BJ (cell line): ENCODE measurements at regions not wholly inside any gene's neighbourhood (a gene's known extent, or its start where the extent isn't known, plus 50 kb on each side); places are given as distances from the start of the nearest gene placed in this dataset.

Experiments
- CTCF ChIA-PET: fragments of 350-600 bp; formaldehyde crosslinking; extraction: SDS; loops from one replicate; lab custom pipeline; 2021; ENCODE audit warnings: antibody characterized with exemption, inconsistent platforms; lab: Yijun Ruan, JAX
- POLR2A ChIA-PET: fragments of 300-600 bp; sonication (Branson Sonifier 250); formaldehyde crosslinking; extraction: SDS; loops from one replicate; lab custom pipeline; 2021; ENCODE audit warnings: antibody characterized with exemption; lab: Charles Lee
- DNase-seq: peaks from one replicate; pipeline ENCODE4 v3.0.0-alpha.2; 2011; ENCODE audit warnings: low read depth
- H3K27me3 ChIP-seq: 2 replicates; pipeline ENCODE4 v1.6.0; 2011; ENCODE audit warnings: low read length; ENCODE audit not compliant: control insufficient read depth, insufficient read depth
- H3K36me3 ChIP-seq: 2 replicates; pipeline ENCODE4 v1.5.1; 2011; ENCODE audit warnings: low read length; ENCODE audit not compliant: control insufficient read depth, insufficient read depth
- H3K4me3 ChIP-seq: 2 replicates; pipeline ENCODE4 v1.5.1; 2011; ENCODE audit warnings: low read depth, mild to moderate bottlenecking, control low read depth, low read length
- TF ChIP-seq, protein P1 (sequence below): IDR thresholded peaks from 2 replicates; pipeline ENCODE4 v1.5.1; 2011; ENCODE audit warnings: low read depth, mild to moderate bottlenecking, control low read depth, inconsistent platforms, low read length, moderate library complexity; ENCODE audit not compliant: insufficient read depth

DNA sequence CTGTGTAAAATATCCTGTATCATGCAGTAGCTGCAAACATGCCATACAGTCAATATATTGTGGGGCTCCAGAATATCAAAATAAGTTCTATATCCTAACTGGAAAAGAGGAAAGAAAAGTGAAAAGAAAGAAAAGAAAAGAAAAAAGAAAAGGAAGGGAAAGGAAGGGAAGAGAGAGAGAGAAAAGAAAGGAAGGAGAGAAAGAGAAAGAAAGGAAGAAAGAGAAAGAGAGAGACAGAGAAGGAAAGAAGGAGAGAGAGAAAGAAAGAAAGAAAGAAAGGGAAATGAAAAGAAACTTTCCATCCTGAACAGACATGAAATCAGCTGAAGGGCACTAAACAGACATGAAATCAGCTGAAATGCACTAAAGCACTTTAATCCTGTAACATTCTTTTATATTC, 288.4 kb upstream of the NCKAP5 start:
- Histone ChIP-seq H3K27me3 (peaks cover 3% of the 10 kb centered on the region; the same call in 1 of the 2 replicates), H3K36me3 (no peaks in the 10 kb centered on the region), H3K4me3 (no peak overlapping the region)
- TF ChIP-seq, protein P1, sequence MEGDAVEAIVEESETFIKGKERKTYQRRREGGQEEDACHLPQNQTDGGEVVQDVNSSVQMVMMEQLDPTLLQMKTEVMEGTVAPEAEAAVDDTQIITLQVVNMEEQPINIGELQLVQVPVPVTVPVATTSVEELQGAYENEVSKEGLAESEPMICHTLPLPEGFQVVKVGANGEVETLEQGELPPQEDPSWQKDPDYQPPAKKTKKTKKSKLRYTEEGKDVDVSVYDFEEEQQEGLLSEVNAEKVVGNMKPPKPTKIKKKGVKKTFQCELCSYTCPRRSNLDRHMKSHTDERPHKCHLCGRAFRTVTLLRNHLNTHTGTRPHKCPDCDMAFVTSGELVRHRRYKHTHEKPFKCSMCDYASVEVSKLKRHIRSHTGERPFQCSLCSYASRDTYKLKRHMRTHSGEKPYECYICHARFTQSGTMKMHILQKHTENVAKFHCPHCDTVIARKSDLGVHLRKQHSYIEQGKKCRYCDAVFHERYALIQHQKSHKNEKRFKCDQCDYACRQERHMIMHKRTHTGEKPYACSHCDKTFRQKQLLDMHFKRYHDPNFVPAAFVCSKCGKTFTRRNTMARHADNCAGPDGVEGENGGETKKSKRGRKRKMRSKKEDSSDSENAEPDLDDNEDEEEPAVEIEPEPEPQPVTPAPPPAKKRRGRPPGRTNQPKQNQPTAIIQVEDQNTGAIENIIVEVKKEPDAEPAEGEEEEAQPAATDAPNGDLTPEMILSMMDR = no peak
- ChIA-PET POLR2A (no interaction called here), CTCF (interaction anchor here (3.6 kb wide), 1 partner anchor 11 kb away, joined by 16 read pairs; no protein-coding TSS in a partner anchor)
- no peak for DNase-seq

DNA sequence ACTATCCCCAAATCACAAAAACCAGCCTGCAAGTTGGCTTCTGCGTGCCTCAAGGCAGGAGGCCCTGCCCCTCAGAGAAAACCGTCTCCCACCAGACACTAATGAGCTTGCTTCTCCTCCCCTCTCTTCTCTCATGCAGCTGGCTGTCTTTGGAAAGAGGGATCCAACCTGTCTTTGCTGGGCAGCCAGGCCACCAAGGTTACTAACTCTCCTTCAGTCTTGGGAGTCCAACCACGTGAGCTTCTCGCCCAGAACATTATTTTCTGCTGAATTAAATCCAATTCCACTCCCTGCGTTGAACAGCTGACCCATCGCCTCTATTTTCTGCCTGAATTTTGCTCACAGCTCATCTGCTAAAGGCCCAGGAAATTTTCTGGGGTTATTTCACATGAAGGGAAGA, 291.3 kb upstream of the NCKAP5 start:
- POLR2A ChIA-PET = interaction anchor here (0.6 kb wide), 1 partner anchor 973 kb away, joined by 3 read pairs; no protein-coding TSS in a partner anchor
- H3K4me3 ChIP-seq = no peak overlapping the region
- H3K27me3 ChIP-seq = peaks cover 4% of the 10 kb centered on the region
- no peaks in the 10 kb centered on the region for H3K36me3 ChIP-seq
- no peak for DNase-seq
- TF ChIP-seq, protein P1 = no peak
- CTCF ChIA-PET = interaction anchor here (1.6 to 3.6 kb wide), 2 partner anchors 14 to 27 kb away, joined by 5 to 16 read pairs; no protein-coding TSS in a partner anchor

DNA sequence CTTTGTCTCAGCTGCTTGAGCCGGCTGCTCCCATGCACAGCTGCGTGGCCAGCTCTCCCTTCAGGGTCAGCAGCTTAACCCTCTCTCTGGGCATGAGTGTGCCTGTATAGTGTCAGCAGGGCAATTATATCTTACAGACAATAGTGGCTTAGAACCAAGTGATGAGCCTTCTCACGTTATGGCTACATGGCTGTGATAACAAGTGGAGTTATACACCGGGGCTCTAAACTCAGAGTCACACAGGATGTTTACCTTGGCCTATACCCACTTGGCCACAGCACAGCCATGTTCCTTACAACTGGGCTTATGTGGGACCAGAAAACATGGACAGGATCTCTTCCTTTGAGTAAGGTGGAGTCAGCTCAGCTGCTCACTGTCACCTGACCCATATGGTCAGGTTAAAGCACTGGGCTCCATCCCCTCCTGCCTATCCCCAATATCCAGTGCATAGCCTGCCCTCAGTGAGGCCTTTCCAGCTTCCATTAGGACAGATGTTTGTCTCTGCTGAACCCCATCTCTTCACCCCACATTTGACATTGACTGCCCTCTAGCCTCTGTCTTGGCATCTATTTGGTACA, 294.2 kb upstream of the NCKAP5 start:
- TF ChIP-seq, protein P1 = no peak
- Histone ChIP-seq H3K27me3 (peaks cover 8% of the 10 kb centered on the region), H3K36me3 (no peaks in the 10 kb centered on the region), H3K4me3 (no peak overlapping the region)
- no peak for DNase-seq
- ChIA-PET POLR2A (no interaction called here), CTCF (no interaction called here)

DNA sequence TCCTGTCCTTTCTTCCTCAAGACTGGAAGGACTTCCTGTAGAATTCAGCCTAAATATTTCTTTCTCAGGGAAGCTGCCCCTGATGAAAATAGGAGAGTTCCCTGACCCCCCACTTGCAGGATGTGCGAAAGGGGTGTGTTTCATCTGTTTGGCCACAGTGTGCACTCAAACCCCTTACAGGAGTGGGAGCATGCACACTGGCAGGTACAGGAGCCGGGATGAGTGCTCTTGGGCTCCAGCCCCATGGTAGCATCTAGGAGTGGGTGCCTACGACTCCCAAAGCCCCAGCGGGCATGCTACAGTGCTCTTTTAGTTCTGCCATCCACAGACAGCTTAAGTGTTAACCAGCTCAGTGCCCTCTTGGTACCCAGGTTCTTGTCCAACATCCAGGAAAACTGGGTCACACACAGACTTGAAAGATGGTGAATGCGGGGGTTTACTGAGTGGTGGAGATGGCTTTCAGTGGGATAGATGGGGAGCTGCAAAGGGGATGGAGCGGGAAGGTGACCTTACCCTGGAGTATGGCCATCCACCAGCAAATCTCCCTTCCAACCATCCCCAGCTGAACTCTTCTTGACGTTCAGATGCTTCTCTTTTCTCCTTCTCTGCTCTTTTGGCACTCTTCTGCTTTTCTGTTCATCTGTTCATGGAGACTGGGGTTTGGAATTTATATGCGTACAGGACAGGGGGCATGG, 295.0 kb upstream of the NCKAP5 start:
- CTCF ChIA-PET = no interaction called here
- TF ChIP-seq, protein P1 = no peak
- DNase-seq = no peak

DNA sequence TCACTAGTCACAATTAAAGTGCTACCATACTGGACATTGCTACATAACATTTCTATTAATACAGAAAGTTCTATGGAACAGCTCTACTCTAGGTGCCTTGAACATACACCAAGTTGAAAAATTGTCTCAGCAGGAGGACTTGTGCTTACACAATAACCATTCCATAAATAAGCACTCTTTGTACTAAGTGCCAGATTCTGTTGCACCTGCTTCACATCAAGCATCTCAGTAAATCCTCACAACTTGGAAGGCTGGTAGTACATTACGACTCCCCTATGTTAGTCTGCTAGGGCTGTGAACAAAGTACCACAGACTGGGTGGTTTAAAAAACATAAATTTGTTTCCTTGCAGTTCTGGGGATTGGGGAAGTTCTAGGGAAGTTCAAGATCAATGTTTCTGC, 296.9 kb upstream of the NCKAP5 start:
- H3K4me3 ChIP-seq = no peak overlapping the region
- CTCF ChIA-PET = no interaction called here

More for the DNA sequence above, 295.0 kb upstream of the NCKAP5 start:
- Histone ChIP-seq H3K4me3 (no peak overlapping the region), H3K36me3 (no peaks in the 10 kb centered on the region), H3K27me3 (peaks cover 8% of the 10 kb centered on the region)
- POLR2A ChIA-PET = no interaction called here

More for the DNA sequence above, 296.9 kb upstream of the NCKAP5 start:
- no peak for DNase-seq
- Histone ChIP-seq H3K36me3 (no peaks in the 10 kb centered on the region), H3K27me3 (peaks cover 8% of the 10 kb centered on the region; the same call in 1 of the 2 replicates)
- TF ChIP-seq, protein P1 = no peak
- POLR2A ChIA-PET = no interaction called here
